IMR-90 (cell line): ENCODE measurements at regions not wholly inside any gene's neighbourhood (a gene's known extent, or its start where the extent isn't known, plus 50 kb on each side); places are given as distances from the start of the nearest gene placed in this dataset.

ENCODE experiments used
- ATAC-seq: fragments of 200-7000 bp; cut with Tn5 transposase; 2 replicates; pipeline ENCODE4 v1.9.1; 2020; ENCODE audit warnings: low read depth, mild to moderate bottlenecking, moderate library complexity
- BruUV-seq: library from RNA; stranded (reverse); fragments of 400-500 nt; replicated peaks from 2 replicates; lab custom pipeline; 2021; lab: Mats Ljungman, UMichigan
- CTCF ChIA-PET: fragments of 300-600 bp; formaldehyde crosslinking; extraction: SDS; loops from one replicate; lab custom pipeline; 2021; ENCODE audit warnings: antibody characterized with exemption; lab: Yijun Ruan, JAX
- POLR2A ChIA-PET: fragments of 300-600 bp; sonication (Branson Sonifier 250); formaldehyde crosslinking; loops from one replicate; lab custom pipeline; 2022; ENCODE audit warnings: antibody characterized with exemption; ENCODE audit not compliant: unreplicated experiment; lab: Charles Lee
- DNase-seq: peaks from one replicate; pipeline ENCODE4 v3.0.0; 2013
- H2AFZ ChIP-seq: replicated peaks from 2 replicates; pipeline ENCODE3; 2013; ENCODE audit warnings: low read length, mild to moderate bottlenecking; ENCODE audit not compliant: poor library complexity
- H2AK5ac ChIP-seq: 2 replicates; pipeline ENCODE4 v1.6.1; 2013; ENCODE audit warnings: low read depth, low read length, inconsistent platforms
- H2AK9ac ChIP-seq: replicated peaks from 2 replicates; pipeline ENCODE3; 2013; ENCODE audit warnings: mild to moderate bottlenecking, low read depth, low read length, moderate library complexity; ENCODE audit not compliant: poor library complexity
- H2BK120ac ChIP-seq: 2 replicates; pipeline ENCODE4 v1.6.1; 2013; ENCODE audit warnings: low read depth, low read length, inconsistent platforms
- H2BK15ac ChIP-seq: 3 replicates; pipeline ENCODE4 v1.6.1; 2013; ENCODE audit warnings: low read depth, low read length, inconsistent platforms
- H2BK20ac ChIP-seq: 2 replicates; pipeline ENCODE4 v1.6.1; 2013; ENCODE audit warnings: low read depth, mild to moderate bottlenecking, inconsistent platforms, low read length, moderate library complexity
- H2BK5ac ChIP-seq: 2 replicates; pipeline ENCODE4 v1.6.1; 2013; ENCODE audit warnings: mild to moderate bottlenecking, low read depth, low read length, inconsistent platforms; ENCODE audit not compliant: poor library complexity, severe bottlenecking
- H3K14ac ChIP-seq: replicated peaks from 2 replicates; pipeline ENCODE4 v1.6.1; 2013; ENCODE audit warnings: low read depth, low read length, inconsistent platforms
- H3K18ac ChIP-seq: 2 replicates; pipeline ENCODE4 v1.6.1; 2013; ENCODE audit warnings: low read depth, low read length, control low read depth
- H3K23ac ChIP-seq: 2 replicates; pipeline ENCODE4 v1.6.1; 2013; ENCODE audit warnings: low read depth, low read length, inconsistent platforms
- H3K27ac ChIP-seq: 2 replicates; pipeline ENCODE4 v1.5.1; 2013; ENCODE audit warnings: mild to moderate bottlenecking, control low read depth, low read length; ENCODE audit not compliant: insufficient read depth
- H3K27me3 ChIP-seq: 2 replicates; pipeline ENCODE4 v1.6.1; 2013; ENCODE audit warnings: low read length; ENCODE audit not compliant: control insufficient read depth, insufficient read depth
- H3K36me3 ChIP-seq: 2 replicates; pipeline ENCODE4 v1.6.1; 2013; ENCODE audit warnings: low read length, mixed read lengths; ENCODE audit not compliant: control insufficient read depth, insufficient read depth
- H3K4ac ChIP-seq: 2 replicates; pipeline ENCODE4 v1.6.1; 2013; ENCODE audit warnings: low read depth, low read length, inconsistent platforms
- H3K4me1 ChIP-seq: 2 replicates; pipeline ENCODE4 v1.6.1; 2013; ENCODE audit warnings: low read length, mixed read lengths; ENCODE audit not compliant: control insufficient read depth, insufficient read depth
- H3K4me2 ChIP-seq: 2 replicates; pipeline ENCODE4 v1.6.1; 2013; ENCODE audit warnings: low read depth, mild to moderate bottlenecking, control low read depth, low read length, moderate library complexity
- H3K4me3 ChIP-seq: 2 replicates; pipeline ENCODE4 v1.5.1; 2013; ENCODE audit warnings: low read depth, mild to moderate bottlenecking, control low read depth, low read length, moderate library complexity; ENCODE audit not compliant: insufficient read depth
- H3K56ac ChIP-seq: 2 replicates; pipeline ENCODE4 v1.6.1; 2013; ENCODE audit warnings: low read length, inconsistent platforms; ENCODE audit not compliant: insufficient read depth; ENCODE audit errors: extremely low read depth
- H3K79me1 ChIP-seq, 2 experiments: 2 replicates each; pipeline ENCODE4 v1.6.1; 2013; ENCODE audit warnings: low read length in 2 of 2, inconsistent platforms in 1 of 2, low read depth in 1 of 2
- H3K9ac ChIP-seq: 2 replicates; pipeline ENCODE4 v1.6.1; 2013; ENCODE audit warnings: low read depth, low read length, control low read depth
- H3K9me1 ChIP-seq: 2 replicates; pipeline ENCODE4 v1.6.1; 2013; ENCODE audit warnings: low read length, inconsistent platforms; ENCODE audit not compliant: insufficient read depth
- H3K9me3 ChIP-seq: 2 replicates; pipeline ENCODE4 v1.6.1; 2013; ENCODE audit warnings: low read length; ENCODE audit not compliant: control insufficient read depth, insufficient read depth
- H4K20me1 ChIP-seq: 2 replicates; pipeline ENCODE4 v1.6.1; 2013; ENCODE audit warnings: low read length, inconsistent platforms; ENCODE audit not compliant: insufficient read depth
- H4K5ac ChIP-seq: 2 replicates; pipeline ENCODE4 v1.6.1; 2013; ENCODE audit warnings: mild to moderate bottlenecking, low read depth, low read length, control low read depth
- H4K8ac ChIP-seq, 2 experiments: 2 replicates each; pipeline ENCODE4 v1.6.1; 2013; ENCODE audit warnings: low read depth in 2 of 2, low read length in 2 of 2, control low read depth in 1 of 2, inconsistent platforms in 1 of 2
- H4K91ac ChIP-seq: 2 replicates; pipeline ENCODE4 v1.6.1; 2013; ENCODE audit warnings: low read depth, low read length, inconsistent platforms; ENCODE audit not compliant: insufficient read depth
- BHLHE40 ChIP-seq: fragments of 150-350 bp; IDR thresholded peaks from 2 replicates; pipeline ENCODE4 v1.6.1; 2016; ENCODE audit warnings: mild to moderate bottlenecking, low read depth, low read length
- CEBPB ChIP-seq: IDR thresholded peaks from 2 replicates; pipeline ENCODE4 v1.6.1; 2012; ENCODE audit warnings: low read depth, low read length, improper control_type of control experiment
- CHD1 ChIP-seq: IDR thresholded peaks from 2 replicates; pipeline ENCODE4 v1.6.1; 2012; ENCODE audit warnings: low read depth, low read length, improper control_type of control experiment
- FOS ChIP-seq: fragments of 150-350 bp; IDR thresholded peaks from 2 replicates; pipeline ENCODE4 v1.6.1; 2016; ENCODE audit warnings: low read depth, low read length
- MAFK ChIP-seq: IDR thresholded peaks from 2 replicates; pipeline ENCODE4 v1.6.1; 2012; ENCODE audit warnings: low read depth, low read length, improper control_type of control experiment
- MAZ ChIP-seq: IDR thresholded peaks from 2 replicates; pipeline ENCODE4 v1.6.1; 2012; ENCODE audit warnings: low read depth, mild to moderate bottlenecking, low read length, improper control_type of control experiment, moderate library complexity, borderline replicate concordance
- MXI1 ChIP-seq: IDR thresholded peaks from 2 replicates; pipeline ENCODE4 v1.6.1; 2012; ENCODE audit warnings: low read depth, mild to moderate bottlenecking, low read length, moderate library complexity, borderline replicate concordance
- NFE2L2 ChIP-seq: fragments of 150-350 bp; IDR thresholded peaks from 2 replicates; pipeline ENCODE4 v1.6.1; 2016; ENCODE audit warnings: low read depth, mild to moderate bottlenecking, low read length
- POLR2A ChIP-seq: IDR thresholded peaks from 2 replicates; pipeline ENCODE4 v1.6.1; 2012; ENCODE audit warnings: mild to moderate bottlenecking, low read depth, low read length
- RAD21 ChIP-seq: IDR thresholded peaks from 2 replicates; pipeline ENCODE4 v1.6.1; 2012; ENCODE audit warnings: low read length, improper control_type of control experiment
- RCOR1 ChIP-seq: IDR thresholded peaks from 2 replicates; pipeline ENCODE4 v1.6.1; 2012; ENCODE audit warnings: mild to moderate bottlenecking, low read length, improper control_type of control experiment; ENCODE audit not compliant: insufficient replicate concordance
- RFX5 ChIP-seq: IDR thresholded peaks from 2 replicates; pipeline ENCODE4 v1.8.0; 2012; ENCODE audit warnings: low read depth, mild to moderate bottlenecking, low read length, moderate library complexity
- SMC3 ChIP-seq: fragments of 150-350 bp; IDR thresholded peaks from 2 replicates; pipeline ENCODE4 v1.6.1; 2016; ENCODE audit warnings: low read depth, mild to moderate bottlenecking, antibody characterized with exemption, low read length, moderate library complexity
- WGBS, 2 experiments: methylation state at CpG; one replicate each; pipeline versions ENCODE4 v1.1.5 to v1.1.7; 2013; ENCODE audit warnings: missing lambda C conversion rate in 2 of 2; ENCODE audit not compliant: insufficient read length in 1 of 2; ENCODE audit errors: extremely low coverage in 2 of 2; 5-methylcytosine and 5-hydroxymethylcytosine counted together
- dilution Hi-C: fragments of 300-500 bp; cut with HindIII; formaldehyde crosslinking; loops from one replicate; pipeline ENCODE4 v1.14.3; 2018; ENCODE audit warnings: low sequenced_read_pairs; ENCODE audit not compliant: unreplicated experiment
- in situ Hi-C: fragments of 300-500 bp; cut with MboI; formaldehyde crosslinking; loops from 3 replicates; pipeline ENCODE4 v1.14.3; 2019; ENCODE audit warnings: low sequenced_read_pairs, inconsistent platforms, mixed read lengths
- intact Hi-C: fragments of 100-400 bp; cut with micrococcal nuclease; formaldehyde crosslinking; loops from 2 replicates; pipeline ENCODE4 v1.10.0; 2022
- TF ChIP-seq, protein P1 (sequence below): fragments of 150-350 bp; IDR thresholded peaks from 2 replicates; pipeline ENCODE4 v1.6.1; 2017; ENCODE audit warnings: mild to moderate bottlenecking, antibody characterized with exemption, low read length, low read depth
- TF ChIP-seq, protein P2 (sequence below): fragments of 150-350 bp; IDR thresholded peaks from 2 replicates; pipeline ENCODE4 v1.6.1; 2016; ENCODE audit warnings: low read depth, mild to moderate bottlenecking, low read length, moderate library complexity, borderline replicate concordance
- TF ChIP-seq, protein P3 (sequence below): conservative IDR thresholded peaks from 2 replicates; pipeline ENCODE4 v1.5.1; 2012; ENCODE audit warnings: mild to moderate bottlenecking, low read depth, low read length, improper control_type of control experiment

DNA sequence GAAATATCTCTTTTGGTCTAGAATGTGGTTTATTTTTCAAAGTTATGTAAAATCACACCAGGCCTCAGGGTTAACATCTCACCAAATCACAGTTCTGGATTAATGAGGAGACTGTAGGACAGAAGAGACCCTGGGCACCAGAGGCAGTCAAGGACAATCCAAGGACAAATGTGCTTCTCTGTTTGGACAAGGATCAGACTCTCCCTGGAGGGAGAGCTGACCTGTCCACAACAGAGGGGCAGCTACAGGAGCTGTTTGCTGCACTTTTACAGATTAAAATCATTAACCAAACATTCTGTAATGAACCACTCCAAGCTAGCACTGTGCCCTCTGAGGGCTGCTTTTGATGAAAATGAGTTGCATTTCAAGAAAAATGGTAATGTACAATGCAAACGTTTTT is 690.6 kb upstream of the SLC8A1 start:
- H3K36me3 ChIP-seq: no peaks in the 10 kb centered on the region
- no peak overlapping the region for H3K4ac ChIP-seq
- H3K9ac ChIP-seq: no peak overlapping the region
- no peaks in the 10 kb centered on the region for H3K4me1 ChIP-seq
- no peak overlapping the region for H2AFZ ChIP-seq
- in situ Hi-C loops (no loop called here), intact Hi-C loops (no loop called here), dilution Hi-C loops (no loop called here)
- H3K4me2 ChIP-seq: no peak overlapping the region
- ChIA-PET POLR2A (no interaction called here), CTCF (no interaction called here)
- no peak overlapping the region for H4K8ac ChIP-seq
- DNase-seq: no peak
- no peaks in the 10 kb centered on the region for H3K27me3 ChIP-seq
- H2BK15ac ChIP-seq: no peak overlapping the region
- H2BK20ac ChIP-seq: no peak overlapping the region
- H4K5ac ChIP-seq: no peak overlapping the region
- no TSS peak for BruUV-seq
- no peak overlapping the region for H2AK5ac ChIP-seq
- H3K27ac ChIP-seq: no peak overlapping the region
- no peaks in the 10 kb centered on the region for H3K9me3 ChIP-seq
- no peak overlapping the region for H3K4me3 ChIP-seq
- H3K9me1 ChIP-seq: no peaks in the 10 kb centered on the region
- ATAC-seq: no peak
- TF ChIP-seq FOS (no peak), BHLHE40 (no peak), CHD1 (no peak), MAFK (no peak), CEBPB (no peak), RFX5 (no peak), POLR2A (no peak), MXI1 (no peak), NFE2L2 (no peak), RAD21 (no peak), MAZ (no peak), SMC3 (no peak), RCOR1 (no peak)
- TF ChIP-seq, protein P1, sequence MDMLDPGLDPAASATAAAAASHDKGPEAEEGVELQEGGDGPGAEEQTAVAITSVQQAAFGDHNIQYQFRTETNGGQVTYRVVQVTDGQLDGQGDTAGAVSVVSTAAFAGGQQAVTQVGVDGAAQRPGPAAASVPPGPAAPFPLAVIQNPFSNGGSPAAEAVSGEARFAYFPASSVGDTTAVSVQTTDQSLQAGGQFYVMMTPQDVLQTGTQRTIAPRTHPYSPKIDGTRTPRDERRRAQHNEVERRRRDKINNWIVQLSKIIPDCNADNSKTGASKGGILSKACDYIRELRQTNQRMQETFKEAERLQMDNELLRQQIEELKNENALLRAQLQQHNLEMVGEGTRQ: no peak
- TF ChIP-seq, protein P2, sequence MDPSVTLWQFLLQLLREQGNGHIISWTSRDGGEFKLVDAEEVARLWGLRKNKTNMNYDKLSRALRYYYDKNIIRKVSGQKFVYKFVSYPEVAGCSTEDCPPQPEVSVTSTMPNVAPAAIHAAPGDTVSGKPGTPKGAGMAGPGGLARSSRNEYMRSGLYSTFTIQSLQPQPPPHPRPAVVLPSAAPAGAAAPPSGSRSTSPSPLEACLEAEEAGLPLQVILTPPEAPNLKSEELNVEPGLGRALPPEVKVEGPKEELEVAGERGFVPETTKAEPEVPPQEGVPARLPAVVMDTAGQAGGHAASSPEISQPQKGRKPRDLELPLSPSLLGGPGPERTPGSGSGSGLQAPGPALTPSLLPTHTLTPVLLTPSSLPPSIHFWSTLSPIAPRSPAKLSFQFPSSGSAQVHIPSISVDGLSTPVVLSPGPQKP: no peak
- TF ChIP-seq, protein P3, sequence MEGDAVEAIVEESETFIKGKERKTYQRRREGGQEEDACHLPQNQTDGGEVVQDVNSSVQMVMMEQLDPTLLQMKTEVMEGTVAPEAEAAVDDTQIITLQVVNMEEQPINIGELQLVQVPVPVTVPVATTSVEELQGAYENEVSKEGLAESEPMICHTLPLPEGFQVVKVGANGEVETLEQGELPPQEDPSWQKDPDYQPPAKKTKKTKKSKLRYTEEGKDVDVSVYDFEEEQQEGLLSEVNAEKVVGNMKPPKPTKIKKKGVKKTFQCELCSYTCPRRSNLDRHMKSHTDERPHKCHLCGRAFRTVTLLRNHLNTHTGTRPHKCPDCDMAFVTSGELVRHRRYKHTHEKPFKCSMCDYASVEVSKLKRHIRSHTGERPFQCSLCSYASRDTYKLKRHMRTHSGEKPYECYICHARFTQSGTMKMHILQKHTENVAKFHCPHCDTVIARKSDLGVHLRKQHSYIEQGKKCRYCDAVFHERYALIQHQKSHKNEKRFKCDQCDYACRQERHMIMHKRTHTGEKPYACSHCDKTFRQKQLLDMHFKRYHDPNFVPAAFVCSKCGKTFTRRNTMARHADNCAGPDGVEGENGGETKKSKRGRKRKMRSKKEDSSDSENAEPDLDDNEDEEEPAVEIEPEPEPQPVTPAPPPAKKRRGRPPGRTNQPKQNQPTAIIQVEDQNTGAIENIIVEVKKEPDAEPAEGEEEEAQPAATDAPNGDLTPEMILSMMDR: no peak
- no peaks in the 10 kb centered on the region for H4K20me1 ChIP-seq
- no peak overlapping the region for H2BK5ac ChIP-seq
- no peak overlapping the region for H3K18ac ChIP-seq
- H2AK9ac ChIP-seq: no peak overlapping the region
- H3K23ac ChIP-seq: no peak overlapping the region
- WGBS, 2 experiments: no CpG with 5 or more reads among the region's 1 CpG
- H4K91ac ChIP-seq: no peak overlapping the region
- no peak overlapping the region for H2BK120ac ChIP-seq
- H3K56ac ChIP-seq: no peak overlapping the region
- H3K79me1 ChIP-seq: no peaks in the 10 kb centered on the region
- no peak overlapping the region for H3K14ac ChIP-seq
